ENCODE measurements at regions not wholly inside any gene's neighbourhood (a gene's known extent, or its start where the extent isn't known, plus 50 kb on each side); places are given as distances from the start of the nearest gene placed in this dataset.

DNA sequence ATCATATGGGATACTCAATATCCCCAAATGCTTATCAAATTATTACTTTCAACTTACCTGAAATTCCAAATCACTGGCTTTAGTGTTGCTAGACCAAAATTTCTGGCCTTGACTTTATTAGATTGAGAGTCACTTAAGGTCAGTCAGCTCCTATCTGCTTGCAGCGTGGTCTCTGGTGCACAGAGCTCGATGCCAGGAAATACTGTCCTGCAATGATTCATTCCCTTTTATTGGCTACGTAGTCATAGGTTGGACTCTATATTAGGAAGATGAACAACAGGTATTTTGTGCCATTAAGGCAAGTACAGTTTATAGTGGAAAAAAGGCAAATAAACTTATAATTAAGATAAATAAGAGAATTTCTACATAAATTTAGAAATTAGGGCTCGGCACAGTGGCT lies 378.6 kb upstream of the MCTP2 start:
- CTCF ChIA-PET: no interaction called here
- TF ChIP-seq, protein P1, sequence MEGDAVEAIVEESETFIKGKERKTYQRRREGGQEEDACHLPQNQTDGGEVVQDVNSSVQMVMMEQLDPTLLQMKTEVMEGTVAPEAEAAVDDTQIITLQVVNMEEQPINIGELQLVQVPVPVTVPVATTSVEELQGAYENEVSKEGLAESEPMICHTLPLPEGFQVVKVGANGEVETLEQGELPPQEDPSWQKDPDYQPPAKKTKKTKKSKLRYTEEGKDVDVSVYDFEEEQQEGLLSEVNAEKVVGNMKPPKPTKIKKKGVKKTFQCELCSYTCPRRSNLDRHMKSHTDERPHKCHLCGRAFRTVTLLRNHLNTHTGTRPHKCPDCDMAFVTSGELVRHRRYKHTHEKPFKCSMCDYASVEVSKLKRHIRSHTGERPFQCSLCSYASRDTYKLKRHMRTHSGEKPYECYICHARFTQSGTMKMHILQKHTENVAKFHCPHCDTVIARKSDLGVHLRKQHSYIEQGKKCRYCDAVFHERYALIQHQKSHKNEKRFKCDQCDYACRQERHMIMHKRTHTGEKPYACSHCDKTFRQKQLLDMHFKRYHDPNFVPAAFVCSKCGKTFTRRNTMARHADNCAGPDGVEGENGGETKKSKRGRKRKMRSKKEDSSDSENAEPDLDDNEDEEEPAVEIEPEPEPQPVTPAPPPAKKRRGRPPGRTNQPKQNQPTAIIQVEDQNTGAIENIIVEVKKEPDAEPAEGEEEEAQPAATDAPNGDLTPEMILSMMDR (IDR thresholded peaks at IDR 0.05; ENCODE audit: unreplicated experiment): no peak
- Mint-ChIP-seq H3K9me3 (ENCODE audit: low read depth, unreplicated experiment) (peaks cover 13% of the 10 kb centered on the region), H3K27me3 (ENCODE audit: unreplicated experiment) (no peaks in the 10 kb centered on the region), H3K36me3 (ENCODE audit: insufficient read depth, unreplicated experiment) (no peaks in the 10 kb centered on the region), H3K4me1 (ENCODE audit: low read depth, unreplicated experiment) (no peaks in the 10 kb centered on the region), H3K4me3 (ENCODE audit: low read depth, unreplicated experiment) (no peak overlapping the region), H3K27ac (ENCODE audit: unreplicated experiment) (no peak overlapping the region)
- DNase-seq: no peak
- BruUV-seq (replicated peaks): no TSS peak
- intact Hi-C loops (cut with micrococcal nuclease; ENCODE audit: unreplicated experiment): no loop called here

DNA sequence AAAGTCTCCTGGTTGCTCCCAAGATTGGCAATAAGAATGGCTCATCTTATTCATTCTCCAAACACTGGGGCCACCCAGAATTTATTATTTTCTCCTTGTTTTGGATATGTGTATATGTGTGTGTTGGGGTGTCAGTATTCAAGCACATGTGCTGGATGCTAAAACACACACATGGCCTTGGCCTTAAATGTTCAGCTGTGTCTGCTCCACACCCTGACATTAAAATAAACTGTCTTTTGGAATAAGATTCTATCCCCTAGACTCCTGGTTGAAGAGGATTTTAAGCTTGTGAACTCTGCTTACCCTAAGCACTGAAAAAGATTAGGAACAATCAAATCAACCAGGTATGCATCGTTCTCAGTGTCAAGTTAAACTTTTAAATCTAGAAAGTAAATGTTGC lies 382.9 kb upstream of the MCTP2 start:
- Mint-ChIP-seq H3K4me1 (ENCODE audit: low read depth, unreplicated experiment) (no peaks in the 10 kb centered on the region), H3K9me3 (ENCODE audit: low read depth, unreplicated experiment) (peaks cover 6% of the 10 kb centered on the region), H3K4me3 (ENCODE audit: low read depth, unreplicated experiment) (no peak overlapping the region), H3K36me3 (ENCODE audit: insufficient read depth, unreplicated experiment) (no peaks in the 10 kb centered on the region), H3K27ac (ENCODE audit: unreplicated experiment) (no peak overlapping the region), H3K27me3 (ENCODE audit: unreplicated experiment) (no peaks in the 10 kb centered on the region)
- DNase-seq: no peak
- CTCF ChIA-PET: no interaction called here
- BruUV-seq (replicated peaks): no TSS peak
- TF ChIP-seq, protein P1 (IDR thresholded peaks at IDR 0.05; ENCODE audit: unreplicated experiment): no peak
- intact Hi-C loops (cut with micrococcal nuclease; ENCODE audit: unreplicated experiment): no loop called here

DNA sequence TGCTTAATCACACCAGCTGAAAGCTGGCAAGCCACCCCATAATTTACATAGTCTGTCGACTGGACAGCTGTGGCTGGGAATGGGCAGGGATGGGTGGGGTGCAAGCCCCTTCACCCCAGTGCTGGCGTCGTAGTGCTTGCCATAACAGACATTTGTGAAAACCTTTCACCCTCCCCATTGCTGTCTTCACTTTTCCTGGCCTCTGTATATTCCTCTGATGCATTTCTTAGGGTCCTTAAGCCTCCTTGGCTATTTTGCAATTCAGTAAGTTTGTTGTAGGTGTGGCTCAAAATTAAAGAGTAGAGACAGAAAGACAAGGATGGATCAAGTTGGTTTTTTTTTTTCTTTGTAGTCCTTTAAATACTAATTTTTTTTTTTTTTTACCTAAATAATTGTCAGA lies 383.3 kb upstream of the MCTP2 start:
- Mint-ChIP-seq H3K4me1 (ENCODE audit: low read depth, unreplicated experiment) (no peaks in the 10 kb centered on the region), H3K27me3 (ENCODE audit: unreplicated experiment) (no peaks in the 10 kb centered on the region), H3K4me3 (ENCODE audit: low read depth, unreplicated experiment) (no peak overlapping the region), H3K36me3 (ENCODE audit: insufficient read depth, unreplicated experiment) (no peaks in the 10 kb centered on the region), H3K9me3 (ENCODE audit: low read depth, unreplicated experiment) (peaks cover 5% of the 10 kb centered on the region), H3K27ac (ENCODE audit: unreplicated experiment) (no peak overlapping the region)
- TF ChIP-seq, protein P1 (IDR thresholded peaks at IDR 0.05; ENCODE audit: unreplicated experiment): no peak
- CTCF ChIA-PET: no interaction called here
- no peak for DNase-seq
- BruUV-seq (replicated peaks): no TSS peak
- intact Hi-C loops (cut with micrococcal nuclease; ENCODE audit: unreplicated experiment): no loop called here

DNA sequence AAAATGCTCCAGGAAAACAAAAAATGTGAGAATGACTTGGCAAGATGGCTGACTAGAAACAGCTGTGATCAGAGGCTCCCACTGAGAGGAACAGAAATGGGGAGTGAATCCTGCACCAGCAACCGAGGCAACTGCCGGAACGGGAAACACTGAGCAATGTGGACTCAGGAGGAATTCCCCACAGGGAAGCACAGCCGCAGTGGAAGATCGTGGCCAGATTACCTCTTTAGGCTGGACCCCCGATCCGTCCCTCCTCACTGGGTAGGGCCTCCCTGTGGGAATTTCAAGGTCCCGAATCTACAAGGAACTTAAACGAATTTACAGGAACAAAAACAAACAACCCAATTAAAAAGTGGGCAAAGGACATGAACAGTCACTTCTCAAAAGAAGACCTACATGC lies 385.2 kb upstream of the MCTP2 start:
- TF ChIP-seq, protein P1 (IDR thresholded peaks at IDR 0.05; ENCODE audit: unreplicated experiment): no peak
- no peak for DNase-seq
- Mint-ChIP-seq H3K36me3 (ENCODE audit: insufficient read depth, unreplicated experiment) (no peaks in the 10 kb centered on the region), H3K4me3 (ENCODE audit: low read depth, unreplicated experiment) (no peak overlapping the region), H3K27me3 (ENCODE audit: unreplicated experiment) (no peaks in the 10 kb centered on the region), H3K9me3 (ENCODE audit: low read depth, unreplicated experiment) (peaks cover 6% of the 10 kb centered on the region), H3K4me1 (ENCODE audit: low read depth, unreplicated experiment) (no peaks in the 10 kb centered on the region), H3K27ac (ENCODE audit: unreplicated experiment) (no peak overlapping the region)
- BruUV-seq (replicated peaks): no TSS peak
- intact Hi-C loops (cut with micrococcal nuclease; ENCODE audit: unreplicated experiment): no loop called here
- CTCF ChIA-PET: no interaction called here

DNA sequence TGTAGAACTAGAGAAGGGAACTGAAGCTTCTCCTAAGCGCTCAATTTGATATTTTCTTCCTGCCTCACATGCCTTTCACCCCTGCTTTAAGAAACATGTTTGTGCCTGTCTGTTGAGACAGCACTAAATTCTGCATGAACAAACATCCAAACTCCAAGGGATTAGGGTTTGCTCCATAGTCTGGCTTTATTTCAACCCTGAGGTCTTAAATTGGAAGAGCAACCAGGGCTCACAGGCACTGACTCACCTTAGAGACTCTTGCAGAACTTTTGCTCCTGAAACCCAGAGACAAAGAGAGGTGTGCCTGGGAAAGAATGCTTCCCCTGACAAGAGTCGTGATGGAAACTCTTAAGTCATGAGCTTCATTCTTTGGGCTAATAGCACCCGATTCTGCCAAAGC lies 393.9 kb upstream of the MCTP2 start:
- H3K27ac Mint-ChIP-seq (ENCODE audit: unreplicated experiment): no peak overlapping the region
- no peak overlapping the region for H3K4me3 Mint-ChIP-seq (ENCODE audit: low read depth, unreplicated experiment)
- CTCF ChIA-PET: no interaction called here
- DNase-seq: no peak
- no peaks in the 10 kb centered on the region for H3K27me3 Mint-ChIP-seq (ENCODE audit: unreplicated experiment)
- intact Hi-C loops (cut with micrococcal nuclease; ENCODE audit: unreplicated experiment): no loop called here
- no peaks in the 10 kb centered on the region for H3K4me1 Mint-ChIP-seq (ENCODE audit: low read depth, unreplicated experiment)
- H3K9me3 Mint-ChIP-seq (ENCODE audit: low read depth, unreplicated experiment): peaks cover 23% of the 10 kb centered on the region
- TF ChIP-seq, protein P1 (IDR thresholded peaks at IDR 0.05; ENCODE audit: unreplicated experiment): no peak
- no TSS peak for BruUV-seq (replicated peaks)
- H3K36me3 Mint-ChIP-seq (ENCODE audit: insufficient read depth, unreplicated experiment): no peaks in the 10 kb centered on the region
